GM19397 (cell line): ENCODE measurements at regions not wholly inside any gene's neighbourhood (a gene's known extent, or its start where the extent isn't known, plus 50 kb on each side); places are given as distances from the start of the nearest gene placed in this dataset.
"Not testable (repeated sequence)": the region's sequence is repeated elsewhere in the genome, so short reads cannot be mapped to it uniquely, and the experiment has no call there.

Source experiments
- ATAC-seq: cut with Tn5 transposase; IDR thresholded peaks from one replicate; pipeline ENCODE4 v1.9.1; 2021; ENCODE audit warnings: mild to moderate bottlenecking, moderate library complexity; ENCODE audit not compliant: unreplicated experiment

GRCh38 chr2:225254363-225254762 is 145.1 kb upstream of the NYAP2 start:
- no peak for ATAC-seq

GRCh38 chr2:225244933-225245332 is 154.6 kb upstream of the NYAP2 start:
- no peak for ATAC-seq

- no peak for ATAC-seq
These were observed 162.7 kb upstream of the NYAP2 start for GRCh38 chr2:225236769-225237323.

GRCh38 chr2:225233234-225233633 is 166.3 kb upstream of the NYAP2 start:
- no peak for ATAC-seq

- no peak for ATAC-seq
These were observed 167.6 kb upstream of the NYAP2 start for GRCh38 chr2:225231900-225232299.

- ATAC-seq = not testable (repeated sequence)
These were observed 170.2 kb upstream of the NYAP2 start for GRCh38 chr2:225229346-225229745.

GRCh38 chr2:225226441-225226840 is 173.1 kb upstream of the NYAP2 start:
- ATAC-seq = no peak

- no peak for ATAC-seq
These were observed 176.2 kb upstream of the NYAP2 start for GRCh38 chr2:225223301-225223700.

- ATAC-seq = no peak
These were observed 165.2 kb upstream of the DOCK10 start for GRCh38 chr2:225207471-225207870.

GRCh38 chr2:225207043-225207442 is 164.8 kb upstream of the DOCK10 start:
- ATAC-seq = no peak

- no peak for ATAC-seq
These were observed 154.3 kb upstream of the DOCK10 start for GRCh38 chr2:225196579-225196978.

GRCh38 chr2:225192869-225193268 is 150.6 kb upstream of the DOCK10 start:
- no peak for ATAC-seq

- no peak for ATAC-seq
These were observed 148.7 kb upstream of the DOCK10 start for GRCh38 chr2:225190987-225191386.

- no peak for ATAC-seq
These were observed 142.7 kb upstream of the DOCK10 start for GRCh38 chr2:225184948-225185347.

GRCh38 chr2:225182126-225182525 is 139.9 kb upstream of the DOCK10 start:
- no peak for ATAC-seq

- ATAC-seq = no peak
These were observed 134.8 kb upstream of the DOCK10 start for GRCh38 chr2:225177098-225177497.

- ATAC-seq = no peak
These were observed 131.6 kb upstream of the DOCK10 start for GRCh38 chr2:225173909-225174308.

GRCh38 chr2:225171350-225171749 is 129.1 kb upstream of the DOCK10 start:
- ATAC-seq = no peak

GRCh38 chr2:225170162-225170561 is 127.9 kb upstream of the DOCK10 start:
- ATAC-seq = no peak

GRCh38 chr2:225169396-225169795 is 127.1 kb upstream of the DOCK10 start:
- no peak for ATAC-seq

GRCh38 chr2:225165052-225165451 is 122.8 kb upstream of the DOCK10 start:
- no peak for ATAC-seq

- ATAC-seq = no peak
These were observed 122.3 kb upstream of the DOCK10 start for GRCh38 chr2:225164401-225165050.

- no peak for ATAC-seq
These were observed 116.1 kb upstream of the DOCK10 start for GRCh38 chr2:225158360-225158759.
